ENCODE measurements at regions not wholly inside any gene's neighbourhood (a gene's known extent, or its start where the extent isn't known, plus 50 kb on each side); places are given as distances from the start of the nearest gene placed in this dataset.

DNA sequence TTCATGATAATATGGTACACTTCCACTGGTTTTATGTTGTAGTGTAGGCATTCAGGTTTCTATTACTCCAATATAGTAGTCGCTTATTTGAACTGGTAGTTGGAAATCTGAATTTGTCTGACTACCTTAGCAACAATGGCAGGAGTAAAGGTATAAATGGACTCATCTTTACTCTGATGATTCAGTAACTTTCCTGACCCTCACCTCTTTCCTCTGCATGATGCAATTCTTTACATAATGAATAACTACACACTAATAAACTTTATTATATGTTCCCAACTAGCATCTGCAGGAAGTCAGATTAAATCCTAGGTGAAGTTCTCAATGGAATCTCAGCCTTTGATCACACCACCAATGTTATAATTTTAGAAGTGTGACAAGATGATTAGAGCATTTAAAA, 70.5 kb upstream of the ATP2B1 start:
- Mint-ChIP-seq H3K36me3 (ENCODE audit: low read depth) (no peaks in the 10 kb centered on the region), H3K27ac (no peak overlapping the region), H3K4me1 (ENCODE audit: low read depth) (peaks cover 52% of the 10 kb centered on the region)

DNA sequence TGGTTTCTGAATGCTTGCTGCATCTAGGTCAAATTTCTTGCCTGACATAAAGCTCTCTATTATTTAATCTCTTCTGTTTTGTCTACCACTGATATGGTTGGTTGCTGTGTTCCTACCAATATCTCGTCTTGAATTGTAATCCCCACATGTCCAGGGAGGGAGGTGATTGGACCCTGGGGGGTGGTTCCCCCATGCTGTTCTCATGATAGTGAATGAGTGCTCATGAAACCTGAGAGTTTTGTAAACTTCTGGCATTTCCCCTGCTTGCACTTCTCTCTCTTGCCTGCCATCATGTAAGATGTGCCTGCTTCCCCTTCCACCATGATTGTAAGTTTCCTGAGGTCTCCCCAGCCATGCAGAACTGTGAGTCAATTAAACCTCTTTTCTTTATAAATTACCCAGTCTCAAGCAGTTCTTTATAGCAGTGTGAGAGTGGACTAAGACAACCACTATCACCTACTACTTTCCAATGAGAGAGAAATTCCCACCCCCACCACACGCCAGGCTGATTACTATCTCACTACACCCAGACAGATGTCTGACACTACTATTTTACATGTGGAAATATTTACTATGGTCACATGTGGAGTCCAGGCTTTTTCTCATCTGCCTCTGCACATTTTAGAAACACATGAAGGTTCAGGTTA, 69.2 kb upstream of the ATP2B1 start:
- TF ChIP-seq, protein P1, sequence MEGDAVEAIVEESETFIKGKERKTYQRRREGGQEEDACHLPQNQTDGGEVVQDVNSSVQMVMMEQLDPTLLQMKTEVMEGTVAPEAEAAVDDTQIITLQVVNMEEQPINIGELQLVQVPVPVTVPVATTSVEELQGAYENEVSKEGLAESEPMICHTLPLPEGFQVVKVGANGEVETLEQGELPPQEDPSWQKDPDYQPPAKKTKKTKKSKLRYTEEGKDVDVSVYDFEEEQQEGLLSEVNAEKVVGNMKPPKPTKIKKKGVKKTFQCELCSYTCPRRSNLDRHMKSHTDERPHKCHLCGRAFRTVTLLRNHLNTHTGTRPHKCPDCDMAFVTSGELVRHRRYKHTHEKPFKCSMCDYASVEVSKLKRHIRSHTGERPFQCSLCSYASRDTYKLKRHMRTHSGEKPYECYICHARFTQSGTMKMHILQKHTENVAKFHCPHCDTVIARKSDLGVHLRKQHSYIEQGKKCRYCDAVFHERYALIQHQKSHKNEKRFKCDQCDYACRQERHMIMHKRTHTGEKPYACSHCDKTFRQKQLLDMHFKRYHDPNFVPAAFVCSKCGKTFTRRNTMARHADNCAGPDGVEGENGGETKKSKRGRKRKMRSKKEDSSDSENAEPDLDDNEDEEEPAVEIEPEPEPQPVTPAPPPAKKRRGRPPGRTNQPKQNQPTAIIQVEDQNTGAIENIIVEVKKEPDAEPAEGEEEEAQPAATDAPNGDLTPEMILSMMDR (IDR thresholded peaks at IDR 0.05) = no peak
- no peaks in the 10 kb centered on the region for H3K9me3 Mint-ChIP-seq
- no peak for DNase-seq
- H3K4me1 Mint-ChIP-seq (ENCODE audit: low read depth) = peaks cover 43% of the 10 kb centered on the region
- no peaks in the 10 kb centered on the region for H3K36me3 Mint-ChIP-seq (ENCODE audit: low read depth)
- no peaks in the 10 kb centered on the region for H3K27me3 Mint-ChIP-seq (ENCODE audit: insufficient read depth)
- H3K27ac Mint-ChIP-seq = no peak overlapping the region
- H3K4me3 Mint-ChIP-seq = no peak overlapping the region

More for the DNA sequence above, 70.5 kb upstream of the ATP2B1 start:
- no peaks in the 10 kb centered on the region for H3K27me3 Mint-ChIP-seq (ENCODE audit: insufficient read depth)
- no peak for DNase-seq
- no peak overlapping the region for H3K4me3 Mint-ChIP-seq
- no peaks in the 10 kb centered on the region for H3K9me3 Mint-ChIP-seq
- TF ChIP-seq, protein P1 (IDR thresholded peaks at IDR 0.05) = no peak

DNA sequence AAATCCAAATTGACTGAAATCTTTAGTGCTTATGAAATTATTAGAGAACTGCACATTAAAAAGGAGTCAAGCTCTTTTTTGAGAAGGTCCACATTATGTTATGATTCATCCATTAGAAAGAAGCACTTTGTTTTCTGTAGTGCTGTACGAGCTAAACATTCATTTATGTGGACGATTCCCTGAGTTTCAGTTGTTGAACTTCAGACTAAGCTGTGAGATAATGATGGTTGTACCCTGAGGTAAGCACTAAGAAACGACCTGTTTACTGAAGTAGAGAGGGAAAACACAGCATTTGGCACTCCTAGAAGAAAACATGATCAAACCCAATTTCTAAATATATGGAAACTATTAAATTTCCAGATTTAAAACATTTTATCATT, 67.3 kb upstream of the ATP2B1 start:
- TF ChIP-seq, protein P1 (IDR thresholded peaks at IDR 0.05) = no peak
- no peaks in the 10 kb centered on the region for H3K36me3 Mint-ChIP-seq (ENCODE audit: low read depth)
- H3K4me3 Mint-ChIP-seq = peak overlapping the region; percentile 54; the same call in 1 of the 2 replicates
- H3K4me1 Mint-ChIP-seq (ENCODE audit: low read depth) = peaks cover 39% of the 10 kb centered on the region
- no peaks in the 10 kb centered on the region for H3K9me3 Mint-ChIP-seq
- H3K27ac Mint-ChIP-seq = peak overlapping the region; percentile 10; the same call in 1 of the 2 replicates
- no peaks in the 10 kb centered on the region for H3K27me3 Mint-ChIP-seq (ENCODE audit: insufficient read depth)
- DNase-seq = no peak

DNA sequence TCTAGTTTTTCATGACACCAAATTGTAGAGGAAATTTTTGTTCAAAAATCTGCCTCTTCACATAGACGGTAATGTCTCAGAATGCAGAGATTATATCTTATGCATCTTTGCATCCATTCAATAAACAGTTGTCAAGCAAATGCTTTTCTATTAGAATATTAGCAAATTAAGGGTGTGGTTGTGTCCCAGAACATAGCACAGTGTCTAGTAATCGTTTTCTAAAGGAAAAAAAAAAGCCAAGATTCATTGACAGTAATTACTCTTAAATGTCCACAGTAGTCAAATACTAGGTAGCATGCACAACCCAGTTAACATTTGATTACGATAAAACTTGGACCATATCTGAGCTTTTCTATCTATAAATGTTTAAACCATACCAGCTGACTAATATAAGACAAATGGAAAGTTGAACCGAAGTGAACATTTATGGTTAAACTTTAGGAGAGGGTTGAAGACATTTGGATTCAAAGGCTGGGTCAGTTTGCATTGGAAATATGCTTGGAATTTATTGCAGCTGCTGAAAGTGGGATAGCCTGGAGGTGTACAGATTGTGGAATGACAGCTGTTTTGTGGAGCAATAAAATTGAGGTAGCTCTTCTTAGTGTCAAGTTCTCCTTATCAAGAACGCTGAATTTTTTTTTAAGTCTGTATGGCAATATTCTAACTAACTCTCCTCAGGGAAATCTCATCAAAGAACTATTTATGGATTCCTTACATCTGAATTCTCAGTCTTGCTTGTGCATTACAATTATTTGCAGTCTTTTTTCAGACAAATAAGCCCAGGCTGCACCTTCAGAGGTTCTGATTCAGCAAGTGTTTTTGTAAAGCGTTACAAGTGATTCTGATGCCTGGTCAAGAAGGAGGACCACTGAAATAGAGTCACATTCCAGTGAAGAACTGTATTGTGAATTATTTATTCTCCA, 66.7 kb upstream of the ATP2B1 start:
- Mint-ChIP-seq H3K9me3 (no peaks in the 10 kb centered on the region), H3K36me3 (ENCODE audit: low read depth) (no peaks in the 10 kb centered on the region)

DNA sequence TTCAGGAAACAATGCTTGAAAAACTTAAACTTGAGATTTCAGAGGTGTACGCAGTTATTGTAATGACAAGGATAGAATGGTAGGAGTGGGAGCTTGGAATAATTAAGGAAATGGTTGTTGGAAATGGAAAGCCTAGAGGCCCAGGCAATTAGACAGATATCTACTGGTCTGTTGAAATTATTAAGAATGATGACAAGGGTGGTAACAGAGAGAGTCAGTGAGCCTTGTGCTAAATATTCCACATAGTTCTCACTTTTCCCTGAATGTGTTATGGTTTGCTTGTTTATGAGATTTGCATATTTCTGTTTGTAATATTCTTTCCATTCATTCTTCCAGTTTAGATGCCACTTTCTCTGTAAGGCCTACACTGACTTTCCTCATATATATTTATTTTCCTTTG, 66.0 kb upstream of the ATP2B1 start:
- no peak overlapping the region; the same call in 1 of the 2 replicates for H3K27ac Mint-ChIP-seq
- peaks cover 53% of the 10 kb centered on the region for H3K4me1 Mint-ChIP-seq (ENCODE audit: low read depth)

More for the DNA sequence above, 66.7 kb upstream of the ATP2B1 start:
- Mint-ChIP-seq H3K4me1 (ENCODE audit: low read depth) (peaks cover 46% of the 10 kb centered on the region), H3K27me3 (ENCODE audit: insufficient read depth) (no peaks in the 10 kb centered on the region), H3K4me3 (peak overlapping the region; percentile 54), H3K27ac (peak overlapping the region; percentile 10)
- TF ChIP-seq, protein P1 (IDR thresholded peaks at IDR 0.05) = no peak
- DNase-seq = peak; percentile 48

More for the DNA sequence above, 66.0 kb upstream of the ATP2B1 start:
- TF ChIP-seq, protein P1 (IDR thresholded peaks at IDR 0.05) = no peak
- DNase-seq = no peak
- H3K36me3 Mint-ChIP-seq (ENCODE audit: low read depth) = no peaks in the 10 kb centered on the region
- H3K4me3 Mint-ChIP-seq = peak overlapping the region; percentile 54; the same call in 1 of the 2 replicates
- no peaks in the 10 kb centered on the region for H3K27me3 Mint-ChIP-seq (ENCODE audit: insufficient read depth)
- H3K9me3 Mint-ChIP-seq = no peaks in the 10 kb centered on the region
